Islet of Langerhans (tissue), 1 donor: ENCODE measurements at regions not wholly inside any gene's neighbourhood (a gene's known extent, or its start where the extent isn't known, plus 50 kb on each side); places are given as distances from the start of the nearest gene placed in this dataset.

Experiments
- FAIRE-seq: peaks from one replicate; lab custom pipeline; 2011; peaks lifted over from hg19 to GRCh38; lab: Jason Lieb, UNC

- no peak for FAIRE-seq
Observed at GRCh38 chr2:175560521-175561169, 379.1 kb upstream of the ATP5MC3 start.

- FAIRE-seq: no peak
Observed at GRCh38 chr2:175559613-175560012, 378.1 kb upstream of the ATP5MC3 start.

- FAIRE-seq: no peak
Observed at GRCh38 chr2:175557810-175558377, 376.4 kb upstream of the ATP5MC3 start.

- no peak for FAIRE-seq
Observed at GRCh38 chr2:175553910-175554309, 372.4 kb upstream of the ATP5MC3 start.

- FAIRE-seq: no peak
Observed at GRCh38 chr2:175552902-175553301, 371.4 kb upstream of the ATP5MC3 start.

- FAIRE-seq: no peak
Observed at GRCh38 chr2:175540421-175540820, 358.9 kb upstream of the ATP5MC3 start.

GRCh38 chr2:175539122-175539521 lies 357.6 kb upstream of the ATP5MC3 start:
- FAIRE-seq: no peak

- no peak for FAIRE-seq
Observed at GRCh38 chr2:175536059-175536458, 354.5 kb upstream of the ATP5MC3 start.

- no peak for FAIRE-seq
Observed at GRCh38 chr2:175535631-175536030, 354.1 kb upstream of the ATP5MC3 start.

- no peak for FAIRE-seq
Observed at GRCh38 chr2:175525975-175526374, 344.5 kb upstream of the ATP5MC3 start.

- FAIRE-seq: no peak
Observed at GRCh38 chr2:175523001-175523400, 341.5 kb upstream of the ATP5MC3 start.

GRCh38 chr2:175518206-175518605 lies 336.7 kb upstream of the ATP5MC3 start:
- no peak for FAIRE-seq

GRCh38 chr2:175516555-175516954 lies 335.0 kb upstream of the ATP5MC3 start:
- FAIRE-seq: no peak

- FAIRE-seq: no peak
Observed at GRCh38 chr2:175500255-175500654, 318.7 kb upstream of the ATP5MC3 start.

GRCh38 chr2:175490360-175490791 lies 308.9 kb upstream of the ATP5MC3 start:
- no peak for FAIRE-seq

- no peak for FAIRE-seq
Observed at GRCh38 chr2:175478096-175478768, 296.7 kb upstream of the ATP5MC3 start.

GRCh38 chr2:175476948-175477347 lies 295.4 kb upstream of the ATP5MC3 start:
- no peak for FAIRE-seq

- FAIRE-seq: no peak
Observed at GRCh38 chr2:175476374-175476773, 294.9 kb upstream of the ATP5MC3 start.

- FAIRE-seq: no peak
Observed at GRCh38 chr2:175475130-175475529, 293.6 kb upstream of the ATP5MC3 start.

GRCh38 chr2:175468431-175469098 lies 287.1 kb upstream of the ATP5MC3 start:
- no peak for FAIRE-seq

GRCh38 chr2:175465101-175465500 lies 283.6 kb upstream of the ATP5MC3 start:
- FAIRE-seq: no peak

- FAIRE-seq: no peak
Observed at GRCh38 chr2:175464311-175464670, 282.8 kb upstream of the ATP5MC3 start.

GRCh38 chr2:175463589-175464310 lies 282.2 kb upstream of the ATP5MC3 start:
- FAIRE-seq: no peak
